HEK293 (cell line): ENCODE measurements at regions not wholly inside any gene's neighbourhood (a gene's known extent, or its start where the extent isn't known, plus 50 kb on each side); places are given as distances from the start of the nearest gene placed in this dataset.

Source experiments
- WT1 ChIP-seq: fragments of 450-650 bp; formaldehyde crosslinking; IDR thresholded peaks from 2 replicates; pipeline ENCODE4 v1.5.1; 2016; ENCODE audit warnings: missing biosample characterization, missing genetic modification characterization
- ZNF175 ChIP-seq: fragments of 450-650 bp; formaldehyde crosslinking; IDR thresholded peaks from 2 replicates; pipeline ENCODE4 v1.5.1; 2016; ENCODE audit warnings: missing biosample characterization, missing genetic modification characterization
- ZNF274 ChIP-seq, 2 experiments: fragments of 200-500 bp in 1 of 2; fragments of 450-650 bp in 1 of 2; sonication (Bioruptor generic) in 1 of 2; formaldehyde crosslinking in 1 of 2; IDR thresholded peaks; 2 replicates each; pipeline versions ENCODE4 v1.5.1 to v1.6.1; 2014 to 2016; ENCODE audit warnings: borderline replicate concordance in 1 of 2, inconsistent platforms in 1 of 2, low read length in 1 of 2, missing biosample characterization in 1 of 2, missing genetic modification characterization in 1 of 2
- ZNF792 ChIP-seq: fragments of 450-650 bp; formaldehyde crosslinking; IDR thresholded peaks from 2 replicates; pipeline ENCODE4 v1.5.1; 2016; ENCODE audit warnings: missing biosample characterization, missing genetic modification characterization
- TF ChIP-seq, protein P1 (sequence below): fragments of 450-650 bp; formaldehyde crosslinking; IDR thresholded peaks from 2 replicates; pipeline ENCODE4 v1.5.1; 2016; ENCODE audit warnings: missing biosample characterization, missing genetic modification characterization

- TF ChIP-seq, protein P1, sequence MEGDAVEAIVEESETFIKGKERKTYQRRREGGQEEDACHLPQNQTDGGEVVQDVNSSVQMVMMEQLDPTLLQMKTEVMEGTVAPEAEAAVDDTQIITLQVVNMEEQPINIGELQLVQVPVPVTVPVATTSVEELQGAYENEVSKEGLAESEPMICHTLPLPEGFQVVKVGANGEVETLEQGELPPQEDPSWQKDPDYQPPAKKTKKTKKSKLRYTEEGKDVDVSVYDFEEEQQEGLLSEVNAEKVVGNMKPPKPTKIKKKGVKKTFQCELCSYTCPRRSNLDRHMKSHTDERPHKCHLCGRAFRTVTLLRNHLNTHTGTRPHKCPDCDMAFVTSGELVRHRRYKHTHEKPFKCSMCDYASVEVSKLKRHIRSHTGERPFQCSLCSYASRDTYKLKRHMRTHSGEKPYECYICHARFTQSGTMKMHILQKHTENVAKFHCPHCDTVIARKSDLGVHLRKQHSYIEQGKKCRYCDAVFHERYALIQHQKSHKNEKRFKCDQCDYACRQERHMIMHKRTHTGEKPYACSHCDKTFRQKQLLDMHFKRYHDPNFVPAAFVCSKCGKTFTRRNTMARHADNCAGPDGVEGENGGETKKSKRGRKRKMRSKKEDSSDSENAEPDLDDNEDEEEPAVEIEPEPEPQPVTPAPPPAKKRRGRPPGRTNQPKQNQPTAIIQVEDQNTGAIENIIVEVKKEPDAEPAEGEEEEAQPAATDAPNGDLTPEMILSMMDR (tag by site-specific recombination), result no peak
- TF ChIP-seq ZNF274 (IDR thresholded peaks at IDR 0.05; ENCODE audit: low read length) (no peak), ZNF274 (tag by site-specific recombination; IDR thresholded peaks at IDR 0.05; ENCODE audit: borderline replicate concordance) (no peak), ZNF792 (tag by site-specific recombination) (no peak), WT1 (tag by site-specific recombination) (no peak), ZNF175 (tag by site-specific recombination) (no peak)
These were observed 674.1 kb downstream of the NR2F1-AS1 start for GRCh38 chr5:92906798-92907376.
